Hepatocyte (in vitro differentiated cells): ENCODE measurements at regions not wholly inside any gene's neighbourhood (a gene's known extent, or its start where the extent isn't known, plus 50 kb on each side); places are given as distances from the start of the nearest gene placed in this dataset.

Experiments
- DNase-seq: peaks from one replicate; pipeline ENCODE4 v3.0.0-alpha.2; 2016; ENCODE audit warnings: low spot score
- H2AFZ ChIP-seq: fragments of 200-600 bp; sonication (generic); 2 replicates; pipeline ENCODE4 v1.6.0; 2016; ENCODE audit warnings: antibody characterized with exemption, mild to moderate bottlenecking
- H3K27ac ChIP-seq: fragments of 200-600 bp; sonication (generic); 2 replicates; pipeline ENCODE4 v1.5.1; 2016; ENCODE audit warnings: mild to moderate bottlenecking
- H3K27me3 ChIP-seq: fragments of 200-600 bp; sonication (generic); 2 replicates; pipeline ENCODE4 v1.6.1; 2016
- H3K36me3 ChIP-seq: fragments of 200-600 bp; sonication (generic); replicated peaks from 2 replicates; pipeline ENCODE4 v1.5.1; 2016; ENCODE audit warnings: low read depth; ENCODE audit not compliant: insufficient read depth
- H3K4me1 ChIP-seq: fragments of 200-600 bp; sonication (generic); 2 replicates; pipeline ENCODE4 v1.5.1; 2016; ENCODE audit warnings: mild to moderate bottlenecking, moderate library complexity; ENCODE audit not compliant: insufficient read depth
- H3K4me2 ChIP-seq: fragments of 200-600 bp; sonication (generic); 2 replicates; pipeline ENCODE4 v1.6.0; 2016
- H3K4me3 ChIP-seq: fragments of 200-600 bp; sonication (generic); 2 replicates; pipeline ENCODE4 v1.5.1; 2016; ENCODE audit warnings: mild to moderate bottlenecking
- H3K79me2 ChIP-seq: fragments of 200-600 bp; sonication (generic); 2 replicates; pipeline ENCODE4 v1.6.0; 2017; ENCODE audit warnings: mild to moderate bottlenecking
- H3K9me2 ChIP-seq: fragments of 200-600 bp; sonication (generic); replicated peaks from 2 replicates; pipeline ENCODE4 v1.6.0; 2017; ENCODE audit warnings: mild to moderate bottlenecking; ENCODE audit not compliant: insufficient read depth
- H3K9me3 ChIP-seq: fragments of 200-600 bp; sonication (generic); 2 replicates; pipeline ENCODE4 v1.5.1; 2016; ENCODE audit warnings: low read depth, mild to moderate bottlenecking
- H4K20me1 ChIP-seq: fragments of 200-600 bp; sonication (generic); 2 replicates; pipeline ENCODE4 v1.6.0; 2016; ENCODE audit warnings: mild to moderate bottlenecking; ENCODE audit not compliant: insufficient read depth, poor library complexity, severe bottlenecking
- CTCF ChIP-seq: fragments of 200-600 bp; sonication (generic); IDR thresholded peaks from 2 replicates; pipeline ENCODE4 v1.5.1; 2016; ENCODE audit warnings: antibody characterized with exemption, mild to moderate bottlenecking; ENCODE audit not compliant: poor library complexity
- EZH2 ChIP-seq: fragments of 200-600 bp; sonication (generic); IDR thresholded peaks from 2 replicates; pipeline ENCODE4 v1.6.1; 2016; ENCODE audit warnings: antibody characterized with exemption, mild to moderate bottlenecking, borderline replicate concordance
- EZH2phosphoT487 ChIP-seq: fragments of 200-600 bp; sonication (generic); IDR thresholded peaks from one replicate; pipeline ENCODE4 v1.6.1; 2018; ENCODE audit warnings: antibody characterized with exemption, mild to moderate bottlenecking, low read depth, moderate library complexity; ENCODE audit not compliant: unreplicated experiment, severe bottlenecking
- WGBS: methylation state at CpG from one replicate; pipeline ENCODE4 v1.1.6; 2016; ENCODE audit warnings: low lambda C conversion rate; ENCODE audit errors: missing lambda C conversion rate; 5-methylcytosine and 5-hydroxymethylcytosine counted together

GRCh38 chr20:6240059-6240458 lies 117.2 kb upstream of the FERMT1 start:
- Histone ChIP-seq H2AFZ (no peak overlapping the region), H3K4me3 (no peak overlapping the region), H3K36me3 (no peaks in the 10 kb centered on the region), H3K9me3 (no peaks in the 10 kb centered on the region), H3K27me3 (no peaks in the 10 kb centered on the region), H3K4me1 (no peaks in the 10 kb centered on the region), H3K4me2 (no peak overlapping the region), H3K79me2 (no peaks in the 10 kb centered on the region), H3K27ac (no peak overlapping the region), H4K20me1 (no peaks in the 10 kb centered on the region), H3K9me2 (no peaks in the 10 kb centered on the region)
- 93% methylated on average over 3 of the region's 3 CpGs for WGBS
- no peak for TF ChIP-seq EZH2phosphoT487
- TF ChIP-seq EZH2, result no peak
- no peak for TF ChIP-seq CTCF
- DNase-seq, result no peak

GRCh38 chr20:6238421-6238820 lies 115.6 kb upstream of the FERMT1 start:
- Histone ChIP-seq H2AFZ (no peak overlapping the region), H3K27ac (no peak overlapping the region), H3K4me1 (no peaks in the 10 kb centered on the region), H3K36me3 (no peaks in the 10 kb centered on the region), H3K4me2 (no peak overlapping the region), H3K27me3 (no peaks in the 10 kb centered on the region), H3K9me3 (no peaks in the 10 kb centered on the region), H3K9me2 (no peaks in the 10 kb centered on the region), H3K79me2 (no peaks in the 10 kb centered on the region), H4K20me1 (no peaks in the 10 kb centered on the region), H3K4me3 (no peak overlapping the region)
- DNase-seq, result no peak
- no peak for TF ChIP-seq EZH2phosphoT487
- no peak for TF ChIP-seq EZH2
- no peak for TF ChIP-seq CTCF
- WGBS, result 72% methylated on average over 6 of the region's 6 CpGs

GRCh38 chr20:6235510-6235909 lies 112.7 kb upstream of the FERMT1 start:
- Histone ChIP-seq H3K9me2 (no peaks in the 10 kb centered on the region), H3K27ac (no peak overlapping the region), H3K9me3 (no peaks in the 10 kb centered on the region), H3K36me3 (no peaks in the 10 kb centered on the region), H3K27me3 (no peaks in the 10 kb centered on the region), H2AFZ (no peak overlapping the region), H3K79me2 (no peaks in the 10 kb centered on the region), H3K4me2 (no peak overlapping the region), H3K4me1 (no peaks in the 10 kb centered on the region), H4K20me1 (no peaks in the 10 kb centered on the region), H3K4me3 (no peak overlapping the region)
- no peak for DNase-seq
- 96% methylated on average over 1 of the region's 1 CpG for WGBS
- no peak for TF ChIP-seq CTCF
- no peak for TF ChIP-seq EZH2
- no peak for TF ChIP-seq EZH2phosphoT487

- Histone ChIP-seq H3K9me2 (no peaks in the 10 kb centered on the region), H3K4me1 (no peaks in the 10 kb centered on the region), H3K4me2 (no peak overlapping the region), H4K20me1 (no peaks in the 10 kb centered on the region), H3K36me3 (no peaks in the 10 kb centered on the region), H3K9me3 (no peaks in the 10 kb centered on the region), H2AFZ (no peak overlapping the region), H3K4me3 (no peak overlapping the region), H3K27me3 (no peaks in the 10 kb centered on the region), H3K79me2 (no peaks in the 10 kb centered on the region), H3K27ac (no peak overlapping the region)
- TF ChIP-seq EZH2, result no peak
- no peak for TF ChIP-seq EZH2phosphoT487
- no peak for TF ChIP-seq CTCF
- 90% methylated on average over 3 of the region's 3 CpGs for WGBS
- no peak for DNase-seq
Measured at GRCh38 chr20:6232436-6232835, 109.6 kb upstream of the FERMT1 start.
